NCI-H446 (cell line): ENCODE measurements at regions not wholly inside any gene's neighbourhood (a gene's known extent, or its start where the extent isn't known, plus 50 kb on each side); places are given as distances from the start of the nearest gene placed in this dataset.
"Not testable (repeated sequence)": the region's sequence is repeated elsewhere in the genome, so short reads cannot be mapped to it uniquely, and the experiment has no call there.

ENCODE experiments used
- DNase-seq, 2 experiments: peaks; one replicate each; lab custom pipeline; 2025; lab: John Stamatoyannopoulos, UW

GRCh38 chr9:41367301-41367700 is 178.2 kb upstream of the ZNG1F start:
- not testable (repeated sequence) for DNase-seq

- not testable (repeated sequence) for DNase-seq
Observed at GRCh38 chr9:41361790-41362189, 172.7 kb upstream of the ZNG1F start.

- not testable (repeated sequence) for DNase-seq
Observed at GRCh38 chr9:41359116-41359515, 170.0 kb upstream of the ZNG1F start.

- peak; percentile 25 to 80 for DNase-seq
Observed at GRCh38 chr9:41358682-41359081, 169.6 kb upstream of the ZNG1F start.

GRCh38 chr9:41357918-41358404 is 168.8 kb upstream of the ZNG1F start:
- not testable (repeated sequence) for DNase-seq

- not testable (repeated sequence) for DNase-seq
Observed at GRCh38 chr9:41357350-41357748, 168.2 kb upstream of the ZNG1F start.

- DNase-seq, result not testable (repeated sequence)
Observed at GRCh38 chr9:41356588-41357349, 167.7 kb upstream of the ZNG1F start.

- DNase-seq, result not testable (repeated sequence)
Observed at GRCh38 chr9:41355712-41356450, 166.8 kb upstream of the ZNG1F start.

GRCh38 chr9:41354978-41355377 is 165.9 kb upstream of the ZNG1F start:
- not testable (repeated sequence) for DNase-seq

GRCh38 chr9:41354060-41354934 is 165.2 kb upstream of the ZNG1F start:
- not testable (repeated sequence) for DNase-seq

GRCh38 chr9:41353026-41353425 is 163.9 kb upstream of the ZNG1F start:
- not testable (repeated sequence) for DNase-seq

GRCh38 chr9:41352390-41352789 is 163.3 kb upstream of the ZNG1F start:
- DNase-seq, result not testable (repeated sequence)

- DNase-seq, result not testable (repeated sequence)
Observed at GRCh38 chr9:41347893-41348292, 158.8 kb upstream of the ZNG1F start.

GRCh38 chr9:41332562-41332961 is 143.4 kb upstream of the ZNG1F start:
- not testable (repeated sequence) for DNase-seq

- DNase-seq, result not testable (repeated sequence)
Observed at GRCh38 chr9:41321277-41321676, 132.2 kb upstream of the ZNG1F start.

GRCh38 chr9:41308953-41309352 is 119.8 kb upstream of the ZNG1F start:
- DNase-seq, result not testable (repeated sequence)

GRCh38 chr9:41285744-41286143 is 96.6 kb upstream of the ZNG1F start:
- not testable (repeated sequence) for DNase-seq

GRCh38 chr9:41280299-41281238 is 91.5 kb upstream of the ZNG1F start:
- DNase-seq, result not testable (repeated sequence)

GRCh38 chr9:41279437-41279836 is 90.3 kb upstream of the ZNG1F start:
- not testable (repeated sequence) for DNase-seq

- not testable (repeated sequence) for DNase-seq
Observed at GRCh38 chr9:41279033-41279432, 89.9 kb upstream of the ZNG1F start.
